Mesodermal cell (in vitro differentiated cells): ENCODE measurements at regions not wholly inside any gene's neighbourhood (a gene's known extent, or its start where the extent isn't known, plus 50 kb on each side); places are given as distances from the start of the nearest gene placed in this dataset.

Experiments
- H3K27ac ChIP-seq: 2 replicates; pipeline ENCODE4 v1.7.0; 2013; ENCODE audit warnings: mild to moderate bottlenecking, low read depth, low read length, moderate library complexity; ENCODE audit not compliant: severe bottlenecking
- H3K36me3 ChIP-seq: 2 replicates; pipeline ENCODE4 v1.7.1; 2013; ENCODE audit warnings: mild to moderate bottlenecking, low read length, moderate library complexity; ENCODE audit not compliant: control insufficient read depth, insufficient read depth
- H3K4me1 ChIP-seq: one replicate; pipeline ENCODE4 v1.7.1; 2013; ENCODE audit warnings: mild to moderate bottlenecking, low read length; ENCODE audit not compliant: insufficient read depth, control insufficient read depth, poor library complexity, severe bottlenecking
- H3K4me3 ChIP-seq: 2 replicates; pipeline ENCODE4 v1.7.0; 2013; ENCODE audit warnings: low read length, control low read depth, mild to moderate bottlenecking; ENCODE audit not compliant: insufficient read depth, poor library complexity, severe bottlenecking; ENCODE audit errors: extremely low read depth
- H3K9me3 ChIP-seq: 2 replicates; pipeline ENCODE4 v1.7.1; 2013; ENCODE audit warnings: mild to moderate bottlenecking, low read length, moderate library complexity; ENCODE audit not compliant: control insufficient read depth
- WGBS, 2 experiments: methylation state at CpG; one replicate each; pipeline ENCODE4 v1.1.5; 2013; ENCODE audit warnings: missing lambda C conversion rate in 2 of 2; ENCODE audit not compliant: insufficient coverage in 2 of 2; 5-methylcytosine and 5-hydroxymethylcytosine counted together

GRCh38 chr7:144936314-144936713 is 100.5 kb upstream of the TPK1 start:
- no peaks in the 10 kb centered on the region for H3K9me3 ChIP-seq
- 83 to 86% methylated on average over 1 of the region's 1 CpG for WGBS, 2 experiments
- no peak overlapping the region for H3K4me3 ChIP-seq
- no peaks in the 10 kb centered on the region for H3K36me3 ChIP-seq
- no peak overlapping the region for H3K27ac ChIP-seq
- H3K4me1 ChIP-seq: no peaks in the 10 kb centered on the region

- WGBS, 2 experiments: 100% methylated on average over 2 of the region's 6 CpGs; no CpG with 5 or more reads in 1 of the 2 experiments
- no peaks in the 10 kb centered on the region for H3K36me3 ChIP-seq
- no peak overlapping the region for H3K27ac ChIP-seq
- no peak overlapping the region for H3K4me3 ChIP-seq
- H3K9me3 ChIP-seq: no peaks in the 10 kb centered on the region
- no peaks in the 10 kb centered on the region for H3K4me1 ChIP-seq
These were observed 74.6 kb upstream of the TPK1 start for GRCh38 chr7:144910411-144910810.

- Histone ChIP-seq H3K4me1 (no peaks in the 10 kb centered on the region), H3K4me3 (no peak overlapping the region)
These were observed 73.2 kb upstream of the TPK1 start for GRCh38 chr7:144908943-144909556.

GRCh38 chr7:144908324-144908723 is 72.5 kb upstream of the TPK1 start:
- H3K4me1 ChIP-seq: no peaks in the 10 kb centered on the region
- WGBS, 2 experiments: 100% methylated on average over 1 of the region's 1 CpG
- no peak overlapping the region for H3K27ac ChIP-seq
- H3K36me3 ChIP-seq: no peaks in the 10 kb centered on the region
- no peaks in the 10 kb centered on the region for H3K9me3 ChIP-seq
- H3K4me3 ChIP-seq: no peak overlapping the region

More at GRCh38 chr7:144908943-144909556, 73.2 kb upstream of the TPK1 start:
- WGBS, 2 experiments: 70 to 77% methylated on average over 3 to 4 of the region's 4 CpGs
- H3K36me3 ChIP-seq: no peaks in the 10 kb centered on the region
- no peaks in the 10 kb centered on the region for H3K9me3 ChIP-seq
- H3K27ac ChIP-seq: no peak overlapping the region

GRCh38 chr7:144907577-144907976 is 71.7 kb upstream of the TPK1 start:
- 73 to 90% methylated on average over 2 to 3 of the region's 4 CpGs for WGBS, 2 experiments
- no peaks in the 10 kb centered on the region for H3K36me3 ChIP-seq
- H3K4me1 ChIP-seq: no peaks in the 10 kb centered on the region
- H3K4me3 ChIP-seq: no peak overlapping the region
- H3K27ac ChIP-seq: no peak overlapping the region
- H3K9me3 ChIP-seq: no peaks in the 10 kb centered on the region

- WGBS, 2 experiments: 79% methylated on average over 2 of the region's 3 CpGs; no CpG with 5 or more reads in 1 of the 2 experiments
- H3K9me3 ChIP-seq: no peaks in the 10 kb centered on the region
- no peaks in the 10 kb centered on the region for H3K4me1 ChIP-seq
- no peak overlapping the region for H3K27ac ChIP-seq
- H3K36me3 ChIP-seq: no peaks in the 10 kb centered on the region
- no peak overlapping the region for H3K4me3 ChIP-seq
These were observed 67.3 kb upstream of the TPK1 start for GRCh38 chr7:144903201-144903600.

- H3K9me3 ChIP-seq: no peaks in the 10 kb centered on the region
- no peaks in the 10 kb centered on the region for H3K36me3 ChIP-seq
- no peaks in the 10 kb centered on the region for H3K4me1 ChIP-seq
- no peak overlapping the region for H3K4me3 ChIP-seq
- 100% methylated on average over 1 to 3 of the region's 3 CpGs for WGBS, 2 experiments
- no peak overlapping the region for H3K27ac ChIP-seq
These were observed 56.9 kb upstream of the TPK1 start for GRCh38 chr7:144892761-144893160.
